ENCODE measurements at regions not wholly inside any gene's neighbourhood (a gene's known extent, or its start where the extent isn't known, plus 50 kb on each side); places are given as distances from the start of the nearest gene placed in this dataset.
"Not testable (repeated sequence)": the region's sequence is repeated elsewhere in the genome, so short reads cannot be mapped to it uniquely, and the experiment has no call there.

DNA sequence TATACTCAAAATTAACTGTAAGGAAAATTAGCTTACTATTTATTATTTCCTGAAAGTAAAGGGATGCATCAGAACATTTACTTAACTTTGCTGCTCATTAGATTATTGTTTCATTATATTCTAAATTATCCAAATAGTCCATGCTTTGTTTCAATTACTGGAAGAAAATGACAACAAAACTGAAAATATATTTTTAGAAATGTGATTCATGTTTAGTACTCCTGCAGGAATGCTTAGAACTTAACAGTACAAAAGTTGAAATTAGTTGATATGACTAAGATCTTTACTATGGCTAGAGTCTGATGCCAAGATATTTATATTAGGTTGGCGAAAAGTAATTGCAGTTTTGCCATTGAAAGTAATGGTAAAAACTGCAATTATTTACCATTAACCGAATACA lies 660.5 kb upstream of the PABPC4L start (continued):
- TF ChIP-seq CTCF (conservative IDR thresholded peaks at IDR 0.05; ENCODE audit: low read depth in 2 of 2) = no peak
- TF ChIP-seq, protein P1, sequence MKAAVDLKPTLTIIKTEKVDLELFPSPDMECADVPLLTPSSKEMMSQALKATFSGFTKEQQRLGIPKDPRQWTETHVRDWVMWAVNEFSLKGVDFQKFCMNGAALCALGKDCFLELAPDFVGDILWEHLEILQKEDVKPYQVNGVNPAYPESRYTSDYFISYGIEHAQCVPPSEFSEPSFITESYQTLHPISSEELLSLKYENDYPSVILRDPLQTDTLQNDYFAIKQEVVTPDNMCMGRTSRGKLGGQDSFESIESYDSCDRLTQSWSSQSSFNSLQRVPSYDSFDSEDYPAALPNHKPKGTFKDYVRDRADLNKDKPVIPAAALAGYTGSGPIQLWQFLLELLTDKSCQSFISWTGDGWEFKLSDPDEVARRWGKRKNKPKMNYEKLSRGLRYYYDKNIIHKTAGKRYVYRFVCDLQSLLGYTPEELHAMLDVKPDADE (IDR thresholded peaks at IDR 0.05) = no peak
- no peak for TF ChIP-seq CREB1 (CRISPR knock-in tag; IDR thresholded peaks at IDR 0.05; ENCODE audit: low read depth)
- TF ChIP-seq STAT1 (IDR thresholded peaks at IDR 0.05; ENCODE audit: unreplicated experiment) = no peak
- TF ChIP-seq ZNF331 (CRISPR knock-in tag; IDR thresholded peaks at IDR 0.05; ENCODE audit: low read depth) = no peak
- TF ChIP-seq EZH2phosphoT487 (IDR thresholded peaks at IDR 0.05; ENCODE audit: unreplicated experiment) = no peak
- TF ChIP-seq NANOG (IDR thresholded peaks at IDR 0.05; ENCODE audit: borderline replicate concordance) = no peak
- no peak for TF ChIP-seq EZH2 (IDR thresholded peaks at IDR 0.05; ENCODE audit: low read depth, unreplicated experiment)
- no peak for TF ChIP-seq POLR2AphosphoS5 (IDR thresholded peaks at IDR 0.05; ENCODE audit: low read depth)

- Mint-ChIP-seq H3K27ac (no peak overlapping the region), H3K36me3 (ENCODE audit: low read depth) (peaks cover 12% of the 10 kb centered on the region; the same call in 2 of the 3 replicates), H3K9me3 (peaks cover 12% of the 10 kb centered on the region; the same call in 2 of the 3 replicates), H3K4me3 (no peak overlapping the region), H3K27me3 (ENCODE audit: insufficient read depth, low read depth, poor library complexity) (no peaks in the 10 kb centered on the region), H3K4me1 (no peaks in the 10 kb centered on the region)
- no peaks in the 10 kb centered on the region for H4K20me1 ChIP-seq (replicated peaks; ENCODE audit: insufficient read depth)
- H3K36me3 ChIP-seq (ENCODE audit: insufficient read depth) = peaks cover 1% of the 10 kb centered on the region; the same call in 1 of the 2 replicates
- H3K4me2 ChIP-seq = no peak overlapping the region
- H2AFZ ChIP-seq = no peak overlapping the region
- no peak for DNase-seq (ENCODE audit: low spot score)
- H3K4me3 ChIP-seq = no peak overlapping the region
- H3K27ac ChIP-seq (ENCODE audit: low read depth) = no peak overlapping the region
- ATAC-seq = no peak
- TF ChIP-seq JUNB (IDR thresholded peaks at IDR 0.05; ENCODE audit: unreplicated experiment) = no peak
- TF ChIP-seq NANOG (IDR thresholded peaks at IDR 0.05; ENCODE audit: borderline replicate concordance) = no peak
- no peak for TF ChIP-seq ZNF114 (CRISPR knock-in tag; IDR thresholded peaks at IDR 0.05)
- TF ChIP-seq EZH2 (IDR thresholded peaks at IDR 0.05; ENCODE audit: low read depth, unreplicated experiment) = no peak
- no peak for TF ChIP-seq POLR2AphosphoS5 (IDR thresholded peaks at IDR 0.05; ENCODE audit: low read depth)
- TF ChIP-seq, protein P1 (IDR thresholded peaks at IDR 0.05) = no peak
- TF ChIP-seq, protein P2, sequence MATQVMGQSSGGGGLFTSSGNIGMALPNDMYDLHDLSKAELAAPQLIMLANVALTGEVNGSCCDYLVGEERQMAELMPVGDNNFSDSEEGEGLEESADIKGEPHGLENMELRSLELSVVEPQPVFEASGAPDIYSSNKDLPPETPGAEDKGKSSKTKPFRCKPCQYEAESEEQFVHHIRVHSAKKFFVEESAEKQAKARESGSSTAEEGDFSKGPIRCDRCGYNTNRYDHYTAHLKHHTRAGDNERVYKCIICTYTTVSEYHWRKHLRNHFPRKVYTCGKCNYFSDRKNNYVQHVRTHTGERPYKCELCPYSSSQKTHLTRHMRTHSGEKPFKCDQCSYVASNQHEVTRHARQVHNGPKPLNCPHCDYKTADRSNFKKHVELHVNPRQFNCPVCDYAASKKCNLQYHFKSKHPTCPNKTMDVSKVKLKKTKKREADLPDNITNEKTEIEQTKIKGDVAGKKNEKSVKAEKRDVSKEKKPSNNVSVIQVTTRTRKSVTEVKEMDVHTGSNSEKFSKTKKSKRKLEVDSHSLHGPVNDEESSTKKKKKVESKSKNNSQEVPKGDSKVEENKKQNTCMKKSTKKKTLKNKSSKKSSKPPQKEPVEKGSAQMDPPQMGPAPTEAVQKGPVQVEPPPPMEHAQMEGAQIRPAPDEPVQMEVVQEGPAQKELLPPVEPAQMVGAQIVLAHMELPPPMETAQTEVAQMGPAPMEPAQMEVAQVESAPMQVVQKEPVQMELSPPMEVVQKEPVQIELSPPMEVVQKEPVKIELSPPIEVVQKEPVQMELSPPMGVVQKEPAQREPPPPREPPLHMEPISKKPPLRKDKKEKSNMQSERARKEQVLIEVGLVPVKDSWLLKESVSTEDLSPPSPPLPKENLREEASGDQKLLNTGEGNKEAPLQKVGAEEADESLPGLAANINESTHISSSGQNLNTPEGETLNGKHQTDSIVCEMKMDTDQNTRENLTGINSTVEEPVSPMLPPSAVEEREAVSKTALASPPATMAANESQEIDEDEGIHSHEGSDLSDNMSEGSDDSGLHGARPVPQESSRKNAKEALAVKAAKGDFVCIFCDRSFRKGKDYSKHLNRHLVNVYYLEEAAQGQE (IDR thresholded peaks at IDR 0.05; ENCODE audit: unreplicated experiment) = no peak
- TF ChIP-seq STAT1 (IDR thresholded peaks at IDR 0.05; ENCODE audit: unreplicated experiment) = no peak
- no peak for TF ChIP-seq EZH2phosphoT487 (IDR thresholded peaks at IDR 0.05; ENCODE audit: unreplicated experiment)
- TF ChIP-seq CREB1 (CRISPR knock-in tag; IDR thresholded peaks at IDR 0.05; ENCODE audit: low read depth) = no peak
- H3K27me3 ChIP-seq (ENCODE audit: insufficient read depth) = no peaks in the 10 kb centered on the region
- no peaks in the 10 kb centered on the region for H3K79me2 ChIP-seq (replicated peaks; ENCODE audit: insufficient read depth)
- H3F3A ChIP-seq (replicated peaks; ENCODE audit: low read depth) = no peaks in the 10 kb centered on the region
- no peaks in the 10 kb centered on the region for H3K4me1 ChIP-seq (ENCODE audit: insufficient read depth)
- no peaks in the 10 kb centered on the region for H3K9me2 ChIP-seq (ENCODE audit: insufficient read depth)
Measured at GRCh38 chr4:134848681-134849080, 647.1 kb upstream of the PABPC4L start.

- not testable (repeated sequence) for H3K9me2 ChIP-seq (ENCODE audit: insufficient read depth); ATAC-seq
Measured at GRCh38 chr4:134830741-134831140, 629.2 kb upstream of the PABPC4L start.

More at GRCh38 chr4:134830741-134831140, 629.2 kb upstream of the PABPC4L start:
- H2AFZ ChIP-seq; H3K79me2 ChIP-seq (replicated peaks; ENCODE audit: insufficient read depth); H3K36me3 ChIP-seq (ENCODE audit: insufficient read depth); H3K27me3 ChIP-seq (ENCODE audit: insufficient read depth); H4K20me1 ChIP-seq (replicated peaks; ENCODE audit: insufficient read depth); H3F3A ChIP-seq (replicated peaks; ENCODE audit: low read depth); H3K4me1 ChIP-seq (ENCODE audit: insufficient read depth); H3K4me1 Mint-ChIP-seq; DNase-seq (ENCODE audit: low spot score); H3K4me3 ChIP-seq; H3K4me3 Mint-ChIP-seq; H3K27me3 Mint-ChIP-seq (ENCODE audit: insufficient read depth, low read depth, poor library complexity); H3K27ac ChIP-seq (ENCODE audit: low read depth); H3K4me2 ChIP-seq; H3K27ac Mint-ChIP-seq: not testable (repeated sequence)
- Mint-ChIP-seq H3K36me3 (ENCODE audit: low read depth) (peaks cover 34% of the 10 kb centered on the region), H3K9me3 (peaks cover 42% of the 10 kb centered on the region)
